Body of pancreas (tissue), 4 donors: ENCODE measurements at regions not wholly inside any gene's neighbourhood (a gene's known extent, or its start where the extent isn't known, plus 50 kb on each side); places are given as distances from the start of the nearest gene placed in this dataset.

Source experiments
- POLR2A ChIP-seq, 3 donors: fragments of 450-650 bp; IDR thresholded peaks; one replicate each; pipeline ENCODE4 v1.6.1; 2016; ENCODE audit warnings: antibody characterized with exemption in 3 of 3, mild to moderate bottlenecking in 2 of 3
- TF ChIP-seq, protein P1 (sequence below), 7 experiments: fragments of 450-650 bp in 4 of 7; fragments of 200-600 bp in 3 of 7; sonication (generic) in 3 of 7; IDR thresholded peaks; one replicate each; pipeline ENCODE4 v1.5.1; 2016 to 2019; ENCODE audit warnings: antibody characterized with exemption in 7 of 7

- no peak for TF ChIP-seq POLR2A (IDR thresholded peaks at IDR 0.05)
- TF ChIP-seq, protein P1, sequence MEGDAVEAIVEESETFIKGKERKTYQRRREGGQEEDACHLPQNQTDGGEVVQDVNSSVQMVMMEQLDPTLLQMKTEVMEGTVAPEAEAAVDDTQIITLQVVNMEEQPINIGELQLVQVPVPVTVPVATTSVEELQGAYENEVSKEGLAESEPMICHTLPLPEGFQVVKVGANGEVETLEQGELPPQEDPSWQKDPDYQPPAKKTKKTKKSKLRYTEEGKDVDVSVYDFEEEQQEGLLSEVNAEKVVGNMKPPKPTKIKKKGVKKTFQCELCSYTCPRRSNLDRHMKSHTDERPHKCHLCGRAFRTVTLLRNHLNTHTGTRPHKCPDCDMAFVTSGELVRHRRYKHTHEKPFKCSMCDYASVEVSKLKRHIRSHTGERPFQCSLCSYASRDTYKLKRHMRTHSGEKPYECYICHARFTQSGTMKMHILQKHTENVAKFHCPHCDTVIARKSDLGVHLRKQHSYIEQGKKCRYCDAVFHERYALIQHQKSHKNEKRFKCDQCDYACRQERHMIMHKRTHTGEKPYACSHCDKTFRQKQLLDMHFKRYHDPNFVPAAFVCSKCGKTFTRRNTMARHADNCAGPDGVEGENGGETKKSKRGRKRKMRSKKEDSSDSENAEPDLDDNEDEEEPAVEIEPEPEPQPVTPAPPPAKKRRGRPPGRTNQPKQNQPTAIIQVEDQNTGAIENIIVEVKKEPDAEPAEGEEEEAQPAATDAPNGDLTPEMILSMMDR (IDR thresholded peaks at IDR 0.05): no peak
These were observed 259.9 kb upstream of the RASA1 start for GRCh38 chr5:87007737-87008136.
